Loucy (cell line): ENCODE measurements at regions not wholly inside any gene's neighbourhood (a gene's known extent, or its start where the extent isn't known, plus 50 kb on each side); places are given as distances from the start of the nearest gene placed in this dataset.

ENCODE experiments used
- CTCF ChIP-seq: fragments of 200-600 bp; sonication (generic); conservative IDR thresholded peaks from 2 replicates; pipeline ENCODE4 v1.5.1; 2014; ENCODE audit warnings: mild to moderate bottlenecking, antibody characterized with exemption, low read length
- EZH2phosphoT487 ChIP-seq: fragments of 200-600 bp; IDR thresholded peaks from 2 replicates; pipeline ENCODE4 v1.6.1; 2018; ENCODE audit warnings: antibody characterized with exemption, mild to moderate bottlenecking, moderate library complexity, borderline replicate concordance

DNA sequence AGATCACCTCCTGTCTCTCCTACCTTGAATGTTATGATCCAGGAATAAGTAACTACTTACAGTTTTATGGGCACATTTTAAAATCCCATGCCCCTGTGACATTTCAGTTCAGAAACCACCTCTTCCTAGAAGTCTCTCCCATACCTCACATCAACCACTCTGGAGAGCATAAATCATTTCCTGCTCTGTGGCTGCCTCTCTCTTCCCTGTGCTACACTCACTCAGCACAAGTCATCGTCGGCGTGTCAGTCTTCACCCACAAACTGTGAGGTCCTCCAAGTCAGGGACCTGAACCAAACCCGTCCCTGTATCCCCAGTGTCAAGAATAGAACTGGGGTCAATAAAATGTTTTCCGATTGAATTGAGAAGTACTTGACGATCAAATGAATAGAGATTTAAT lies 863.3 kb downstream of the BCL11B start:
- no peak for TF ChIP-seq CTCF
- TF ChIP-seq EZH2phosphoT487: no peak
